ENCODE measurements at regions not wholly inside any gene's neighbourhood (a gene's known extent, or its start where the extent isn't known, plus 50 kb on each side); places are given as distances from the start of the nearest gene placed in this dataset.

- H3K27ac ChIP-seq, result no peak overlapping the region
- DNase-seq (ENCODE audit: low read depth, low spot score), result no peak
Observed at GRCh38 chr15:98402486-98402885, 245.9 kb upstream of the IGF1R start.

- DNase-seq (ENCODE audit: low read depth, low spot score), result no peak
- no peak overlapping the region for H3K27ac ChIP-seq
Observed at GRCh38 chr15:98403169-98403568, 245.2 kb upstream of the IGF1R start.

- no peak overlapping the region for H3K27ac ChIP-seq
- DNase-seq (ENCODE audit: low read depth, low spot score), result no peak
Observed at GRCh38 chr15:98403569-98403968, 244.8 kb upstream of the IGF1R start.

GRCh38 chr15:98405013-98405412 lies 243.3 kb upstream of the IGF1R start:
- no peak for DNase-seq (ENCODE audit: low read depth, low spot score)

GRCh38 chr15:98408231-98408630 lies 240.1 kb upstream of the IGF1R start:
- DNase-seq (ENCODE audit: low read depth, low spot score), result no peak
- no peak overlapping the region for H3K27ac ChIP-seq

More at GRCh38 chr15:98405013-98405412, 243.3 kb upstream of the IGF1R start:
- no peak overlapping the region for H3K27ac ChIP-seq

GRCh38 chr15:98410328-98410727 lies 238.0 kb upstream of the IGF1R start:
- DNase-seq (ENCODE audit: low read depth, low spot score), result no peak
- H3K27ac ChIP-seq, result no peak overlapping the region

- DNase-seq (ENCODE audit: low read depth, low spot score), result no peak
- no peak overlapping the region for H3K27ac ChIP-seq
Observed at GRCh38 chr15:98412852-98413251, 235.5 kb upstream of the IGF1R start.

GRCh38 chr15:98413933-98414546 lies 234.3 kb upstream of the IGF1R start:
- no peak for DNase-seq (ENCODE audit: low read depth, low spot score)

GRCh38 chr15:98416222-98416855 lies 232.0 kb upstream of the IGF1R start:
- no peak for DNase-seq (ENCODE audit: low read depth, low spot score)
- H3K27ac ChIP-seq, result no peak overlapping the region

More at GRCh38 chr15:98413933-98414546, 234.3 kb upstream of the IGF1R start:
- H3K27ac ChIP-seq, result no peak overlapping the region

- no peak for DNase-seq (ENCODE audit: low read depth, low spot score)
Observed at GRCh38 chr15:98417346-98417745, 231.0 kb upstream of the IGF1R start.

GRCh38 chr15:98418122-98418521 lies 230.2 kb upstream of the IGF1R start:
- no peak for DNase-seq (ENCODE audit: low read depth, low spot score)
- no peak overlapping the region for H3K27ac ChIP-seq

More at GRCh38 chr15:98417346-98417745, 231.0 kb upstream of the IGF1R start:
- no peak overlapping the region for H3K27ac ChIP-seq

- no peak for DNase-seq (ENCODE audit: low read depth, low spot score)
- no peak overlapping the region for H3K27ac ChIP-seq
Observed at GRCh38 chr15:98419173-98419780, 229.1 kb upstream of the IGF1R start.

GRCh38 chr15:98420837-98421236 lies 227.5 kb upstream of the IGF1R start:
- DNase-seq (ENCODE audit: low read depth, low spot score), result no peak
- no peak overlapping the region for H3K27ac ChIP-seq

GRCh38 chr15:98421419-98422129 lies 226.8 kb upstream of the IGF1R start:
- H3K27ac ChIP-seq, result no peak overlapping the region
- DNase-seq (ENCODE audit: low read depth, low spot score), result no peak

GRCh38 chr15:98422130-98422478 lies 226.2 kb upstream of the IGF1R start:
- no peak overlapping the region for H3K27ac ChIP-seq
- DNase-seq (ENCODE audit: low read depth, low spot score), result no peak

- no peak for DNase-seq (ENCODE audit: low read depth, low spot score)
- no peak overlapping the region for H3K27ac ChIP-seq
Observed at GRCh38 chr15:98425173-98425572, 223.2 kb upstream of the IGF1R start.

- DNase-seq (ENCODE audit: low read depth, low spot score), result no peak
- no peak overlapping the region for H3K27ac ChIP-seq
Observed at GRCh38 chr15:98427321-98427720, 221.0 kb upstream of the IGF1R start.

- no peak for DNase-seq (ENCODE audit: low read depth, low spot score)
Observed at GRCh38 chr15:98428253-98428989, 219.9 kb upstream of the IGF1R start.

GRCh38 chr15:98431171-98431570 lies 217.2 kb upstream of the IGF1R start:
- DNase-seq (ENCODE audit: low read depth, low spot score), result no peak
- H3K27ac ChIP-seq, result no peak overlapping the region

More at GRCh38 chr15:98428253-98428989, 219.9 kb upstream of the IGF1R start:
- H3K27ac ChIP-seq, result no peak overlapping the region

GRCh38 chr15:98433346-98433745 lies 215.0 kb upstream of the IGF1R start:
- no peak overlapping the region for H3K27ac ChIP-seq
- no peak for DNase-seq (ENCODE audit: low read depth, low spot score)
